Stimulated activated CD4-positive, alpha-beta T cell treated with anti-CD3 and anti-CD28 coated beads, Interleukin-15, amount 100 ng/mL, for 24 hours (primary cell): ENCODE measurements at regions not wholly inside any gene's neighbourhood (a gene's known extent, or its start where the extent isn't known, plus 50 kb on each side); places are given as distances from the start of the nearest gene placed in this dataset.

Experiments
- DNase-seq: peaks from one replicate; pipeline ENCODE4 v3.0.0-alpha.2; 2020

DNA sequence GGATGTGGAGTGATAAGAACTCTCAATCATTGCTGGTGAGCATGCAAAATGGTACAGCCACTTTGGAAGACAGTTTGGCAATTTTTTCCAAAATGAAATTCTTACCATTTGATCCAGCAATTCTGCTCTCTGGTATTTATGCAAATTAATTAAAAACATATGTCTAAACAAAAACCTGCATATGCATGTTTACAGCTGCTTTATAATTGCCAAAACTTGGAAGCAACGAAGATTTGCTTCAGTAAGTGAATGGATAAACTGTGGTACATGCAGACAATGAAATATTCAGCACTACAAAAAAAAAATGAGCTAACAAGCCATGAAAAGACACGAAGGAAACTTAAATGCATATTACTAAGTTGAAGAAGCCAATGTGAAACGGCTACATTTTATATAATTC, 55.5 kb upstream of the SMLR1 start:
- no peak for DNase-seq

DNA sequence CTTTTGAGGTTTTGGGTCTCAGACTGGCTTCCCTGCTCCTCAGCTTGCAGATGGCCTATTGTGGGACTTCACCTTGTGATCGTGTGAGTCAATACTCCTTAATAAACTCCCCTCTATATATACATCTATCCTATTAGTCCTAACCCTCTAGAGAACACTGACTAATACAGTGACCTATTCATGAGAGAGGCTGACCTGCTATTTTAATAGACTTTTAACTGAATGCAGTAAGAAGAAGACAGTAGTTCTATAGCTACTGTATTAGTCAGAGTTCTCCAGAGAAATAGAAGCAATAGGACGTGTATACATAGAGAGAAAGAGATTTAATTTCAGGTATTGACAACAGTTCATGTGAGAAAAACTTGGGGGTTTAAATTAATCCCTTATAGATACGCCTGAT, 53.3 kb upstream of the SMLR1 start:
- no peak for DNase-seq

DNA sequence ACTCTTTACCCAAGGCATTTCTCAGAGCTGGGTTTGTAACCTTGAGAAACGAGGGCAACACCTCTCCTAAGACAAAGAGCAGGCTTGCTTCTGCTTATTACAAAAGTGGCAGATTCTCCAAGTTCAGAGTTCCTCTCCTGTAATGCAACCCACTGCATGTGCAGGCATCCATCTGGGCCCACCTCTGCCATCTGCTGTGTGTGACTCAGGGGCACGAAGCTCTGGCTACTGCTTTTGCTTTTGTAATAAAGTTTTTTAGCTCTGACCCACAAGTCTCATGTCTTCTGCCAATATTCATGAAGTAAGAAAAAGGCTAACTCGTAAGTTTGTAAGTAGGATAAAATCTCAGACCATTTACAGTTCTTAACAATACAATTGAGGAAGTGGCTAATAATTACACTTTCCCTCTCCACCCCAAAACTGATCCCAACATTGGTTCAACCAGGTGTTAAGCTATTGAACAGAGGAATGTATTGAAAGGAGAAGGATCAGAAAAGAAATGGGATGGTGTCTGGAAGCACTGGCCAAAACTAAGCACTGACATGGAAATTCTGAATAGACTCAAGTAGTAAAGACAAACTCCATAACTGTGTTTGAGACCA, 51.7 kb upstream of the SMLR1 start:
- DNase-seq, result no peak

DNA sequence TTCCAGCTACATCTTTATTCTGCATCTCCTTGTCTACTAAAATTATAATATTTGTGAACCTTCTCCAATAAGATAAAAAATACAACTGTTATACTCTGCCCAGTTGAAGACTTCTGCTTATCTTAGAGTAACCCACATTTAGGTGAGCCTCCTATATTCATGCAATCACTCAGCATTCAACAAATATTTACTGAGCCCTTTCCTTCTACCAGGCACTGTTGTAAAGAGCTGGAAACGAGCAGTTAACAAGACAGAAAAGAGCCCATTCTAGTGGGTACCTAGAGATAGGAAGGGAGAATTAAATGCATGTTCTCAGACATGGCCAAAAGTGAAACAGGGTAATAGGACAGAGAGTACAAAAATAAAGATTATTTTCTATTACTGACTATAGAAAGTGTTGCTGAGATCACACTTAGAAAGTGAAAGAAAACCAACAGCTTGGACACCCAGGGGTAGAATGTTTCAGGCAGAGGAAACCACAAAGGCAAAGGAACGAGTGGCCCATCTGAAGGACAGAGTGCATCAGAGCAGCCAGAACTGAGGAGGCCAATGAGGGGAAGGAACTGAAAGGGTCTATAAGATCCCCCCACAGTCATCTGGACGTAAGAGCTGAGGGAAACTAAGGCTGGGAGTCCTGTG, 50.8 kb upstream of the SMLR1 start:
- DNase-seq, result no peak
